ENCODE measurements at regions not wholly inside any gene's neighbourhood (a gene's known extent, or its start where the extent isn't known, plus 50 kb on each side); places are given as distances from the start of the nearest gene placed in this dataset.

- 35 to 70% (median 41%) methylated on average over 1 of the region's 1 CpG for WGBS, 3 donors
- Histone ChIP-seq H3K4me1 (ENCODE audit: insufficient read depth) (no peaks in the 10 kb centered on the region), H3K36me3 (no peaks in the 10 kb centered on the region), H3K4me3 (no peak overlapping the region), H3K27me3 (no peaks in the 10 kb centered on the region), H3K9me3 (no peaks in the 10 kb centered on the region), H3K27ac (no peak overlapping the region)
- no peak for DNase-seq
- intact Hi-C loops (cut with DNase I) = no loop called here
- TF ChIP-seq EP300 (IDR thresholded peaks at IDR 0.05) = no peak
- TF ChIP-seq POLR2A (IDR thresholded peaks at IDR 0.05) = no peak
- TF ChIP-seq CTCF (IDR thresholded peaks at IDR 0.05) = no peak
These were observed 153.0 kb upstream of the PPP1R2C start for GRCh38 chrX:42930951-42931350.

GRCh38 chrX:42933187-42933586 is 155.2 kb upstream of the PPP1R2C start:
- 38 to 55% (median 44%) methylated on average over 1 of the region's 1 CpG for WGBS, 3 donors
- Histone ChIP-seq H3K4me3 (no peak overlapping the region), H3K27me3 (no peaks in the 10 kb centered on the region), H3K9me3 (no peaks in the 10 kb centered on the region), H3K27ac (no peak overlapping the region), H3K36me3 (no peaks in the 10 kb centered on the region), H3K4me1 (ENCODE audit: insufficient read depth) (no peaks in the 10 kb centered on the region)
- TF ChIP-seq CTCF (IDR thresholded peaks at IDR 0.05) (no peak), POLR2A (IDR thresholded peaks at IDR 0.05) (no peak), EP300 (IDR thresholded peaks at IDR 0.05) (no peak)
- DNase-seq = no peak
- intact Hi-C loops (cut with DNase I) = no loop called here

GRCh38 chrX:42934020-42934726 is 156.2 kb upstream of the PPP1R2C start:
- WGBS, 3 donors = 46 to 70% (median 52%) methylated on average over 5 of the region's 5 CpGs
- TF ChIP-seq POLR2A (IDR thresholded peaks at IDR 0.05) (no peak), CTCF (IDR thresholded peaks at IDR 0.05) (no peak), EP300 (IDR thresholded peaks at IDR 0.05) (no peak)
- Histone ChIP-seq H3K4me1 (ENCODE audit: insufficient read depth) (no peaks in the 10 kb centered on the region), H3K36me3 (no peaks in the 10 kb centered on the region), H3K9me3 (no peaks in the 10 kb centered on the region), H3K4me3 (no peak overlapping the region), H3K27me3 (no peaks in the 10 kb centered on the region), H3K27ac (no peak overlapping the region)
- intact Hi-C loops (cut with DNase I) = no loop called here
- DNase-seq = no peak

GRCh38 chrX:42941671-42942070 is 163.7 kb upstream of the PPP1R2C start:
- TF ChIP-seq CTCF (IDR thresholded peaks at IDR 0.05) (no peak), EP300 (IDR thresholded peaks at IDR 0.05) (no peak), POLR2A (IDR thresholded peaks at IDR 0.05) (no peak)
- WGBS, 3 donors = 70 to 83% (median 72%) methylated on average over 2 of the region's 2 CpGs
- Histone ChIP-seq H3K27me3 (no peaks in the 10 kb centered on the region), H3K27ac (no peak overlapping the region), H3K9me3 (no peaks in the 10 kb centered on the region), H3K4me3 (no peak overlapping the region), H3K36me3 (no peaks in the 10 kb centered on the region), H3K4me1 (ENCODE audit: insufficient read depth) (no peaks in the 10 kb centered on the region)
- intact Hi-C loops (cut with DNase I) = no loop called here
- DNase-seq = no peak
